IPS DF 19.7 (cell line): ENCODE measurements at regions not wholly inside any gene's neighbourhood (a gene's known extent, or its start where the extent isn't known, plus 50 kb on each side); places are given as distances from the start of the nearest gene placed in this dataset.
"Not testable (repeated sequence)": the region's sequence is repeated elsewhere in the genome, so short reads cannot be mapped to it uniquely, and the experiment has no call there.

ENCODE experiments used
- DNase-seq: peaks from one replicate; pipeline ENCODE4 v3.0.0-alpha.2; 2013; ENCODE audit warnings: low read depth, low spot score

- DNase-seq = no peak
These were observed 50.8 kb upstream of the CTNNA1 start for GRCh38 chr5:138702166-138703077.

DNA sequence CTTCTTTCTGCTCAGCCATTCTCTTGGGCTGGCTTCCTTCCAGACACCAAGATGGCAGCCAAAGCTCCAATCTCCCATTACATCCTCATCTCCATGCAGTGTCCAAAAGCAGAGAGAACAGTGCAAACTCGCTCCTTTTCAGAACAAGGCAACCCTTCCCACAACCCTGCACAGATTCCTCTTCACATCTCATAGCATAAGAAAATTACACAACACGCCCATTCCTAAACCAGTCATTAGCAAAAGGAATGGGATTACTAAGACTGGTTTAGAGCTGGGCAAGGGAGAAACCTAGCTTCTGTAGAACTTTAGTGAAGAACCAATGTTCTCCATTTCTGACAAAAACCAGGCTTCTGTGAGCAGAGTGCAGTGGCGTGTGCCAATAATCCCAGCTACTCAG, 51.5 kb upstream of the CTNNA1 start:
- DNase-seq = no peak

GRCh38 chr5:138700581-138701362, 52.5 kb upstream of the CTNNA1 start:
- no peak for DNase-seq

DNA sequence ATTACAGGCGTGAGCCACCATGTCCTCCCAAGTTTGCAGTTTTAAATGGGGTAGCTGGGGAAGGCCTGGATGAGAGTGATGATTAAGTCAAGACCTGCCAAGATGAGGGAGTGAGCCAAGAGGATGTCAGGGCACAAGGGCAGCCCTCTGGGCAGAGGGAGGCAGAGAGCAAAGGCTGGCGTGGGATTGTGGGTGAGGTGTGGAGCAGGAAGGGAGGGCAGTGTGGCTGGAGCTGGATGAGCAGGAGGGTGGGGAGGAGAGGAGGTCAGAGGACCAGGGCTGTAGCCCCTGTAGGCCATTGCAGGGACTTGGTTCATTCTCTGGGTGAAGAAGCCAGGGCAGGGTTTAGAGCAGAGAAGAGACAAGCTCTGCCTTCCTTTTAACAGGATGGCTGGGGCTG, 53.7 kb upstream of the CTNNA1 start:
- DNase-seq = no peak

DNA sequence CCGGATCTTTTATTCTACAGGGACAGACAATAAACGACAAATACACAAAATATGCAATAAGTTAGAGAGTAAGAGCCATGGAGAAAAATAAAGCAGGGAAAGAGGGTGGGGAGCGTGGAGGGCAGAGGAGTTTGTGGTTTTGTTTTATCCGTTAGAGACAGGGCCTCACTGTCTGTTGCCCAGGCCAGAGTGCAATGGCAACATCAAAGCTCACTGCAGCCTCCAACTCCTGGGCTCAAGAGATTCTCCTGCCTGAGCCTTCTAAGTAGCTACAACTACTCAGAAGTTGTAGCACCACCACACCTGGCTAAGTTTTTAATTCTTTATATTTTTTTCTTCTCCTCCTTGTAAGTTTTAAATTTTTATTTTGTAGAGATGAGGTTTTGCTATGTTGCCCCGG, 54.5 kb upstream of the CTNNA1 start:
- DNase-seq = no peak

DNA sequence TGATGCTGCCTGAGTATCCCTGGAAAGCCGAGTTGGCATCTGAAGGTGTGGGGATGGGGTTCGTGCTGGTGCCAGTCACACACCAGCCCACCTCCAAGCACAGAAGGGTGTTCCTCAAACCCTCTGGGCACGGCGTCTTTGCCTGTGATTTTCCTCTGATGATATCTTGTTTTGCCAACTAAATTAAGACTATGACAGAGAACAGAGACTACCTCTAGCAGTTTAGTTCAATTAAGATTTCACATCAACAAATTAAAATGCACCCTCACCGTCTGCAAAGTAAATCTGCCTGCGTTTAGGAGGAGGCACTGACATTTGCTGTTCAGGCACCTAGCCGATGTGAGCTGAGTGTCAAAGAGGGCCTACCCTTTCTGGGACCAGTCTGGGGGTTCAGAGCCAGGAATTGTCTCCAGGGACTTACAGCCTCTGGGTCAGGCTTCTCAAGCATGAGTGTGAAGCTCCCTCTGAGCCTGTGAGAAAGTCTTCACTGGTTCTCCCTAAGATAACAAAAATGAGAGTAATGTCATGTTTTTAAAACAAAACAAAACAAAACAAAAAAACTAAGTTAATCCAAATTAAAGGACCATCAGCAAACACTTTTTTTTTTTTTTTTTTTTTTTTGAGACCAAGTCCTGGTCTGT, 55.4 kb upstream of the CTNNA1 start:
- DNase-seq = no peak

GRCh38 chr5:138696501-138696900, 56.7 kb upstream of the CTNNA1 start:
- no peak for DNase-seq

DNA sequence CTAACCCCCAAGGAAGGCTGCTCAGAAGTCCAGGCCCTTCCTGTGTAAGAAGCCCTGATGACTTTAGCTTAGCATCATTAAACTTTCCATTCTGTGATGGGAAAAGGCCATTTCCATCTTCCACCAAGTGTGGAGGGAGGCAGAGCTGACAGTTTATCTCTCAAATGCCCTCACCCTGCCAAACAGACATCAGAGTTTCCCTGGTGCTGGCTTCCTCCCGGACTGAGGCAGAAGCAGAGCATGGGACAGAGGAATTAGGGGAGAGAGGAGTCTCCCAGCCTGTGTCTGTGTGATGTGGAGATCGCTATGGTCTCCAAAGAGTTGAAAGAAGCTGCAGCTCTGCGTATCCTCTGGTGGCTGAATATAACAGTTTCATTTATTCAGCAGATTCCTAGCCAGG, 57.4 kb upstream of the CTNNA1 start:
- DNase-seq = no peak

- DNase-seq = no peak
These were observed 59.1 kb upstream of the CTNNA1 start for GRCh38 chr5:138694146-138694545.

- no peak for DNase-seq
These were observed 60.9 kb upstream of the CTNNA1 start for GRCh38 chr5:138692370-138692769.

DNA sequence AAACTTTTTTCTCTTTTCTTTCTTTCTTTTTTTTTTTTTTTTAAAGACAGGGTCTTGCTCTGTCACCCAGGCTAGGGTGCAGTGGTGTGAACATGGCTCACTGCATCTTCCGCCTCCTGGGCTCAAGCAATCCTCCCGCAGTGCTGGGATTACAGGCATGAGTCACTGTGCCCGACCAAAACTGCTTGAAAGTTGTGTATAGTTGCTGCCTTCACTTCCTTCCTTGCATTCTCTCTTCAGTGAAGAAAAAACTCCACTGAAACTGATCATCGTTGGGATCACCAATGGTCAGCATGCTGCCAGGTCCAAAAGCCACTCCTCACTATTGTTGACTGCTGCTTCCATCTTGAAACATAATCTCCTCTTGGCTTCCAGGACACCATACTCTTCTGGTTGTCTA, 66.6 kb upstream of the CTNNA1 start:
- DNase-seq = no peak

DNA sequence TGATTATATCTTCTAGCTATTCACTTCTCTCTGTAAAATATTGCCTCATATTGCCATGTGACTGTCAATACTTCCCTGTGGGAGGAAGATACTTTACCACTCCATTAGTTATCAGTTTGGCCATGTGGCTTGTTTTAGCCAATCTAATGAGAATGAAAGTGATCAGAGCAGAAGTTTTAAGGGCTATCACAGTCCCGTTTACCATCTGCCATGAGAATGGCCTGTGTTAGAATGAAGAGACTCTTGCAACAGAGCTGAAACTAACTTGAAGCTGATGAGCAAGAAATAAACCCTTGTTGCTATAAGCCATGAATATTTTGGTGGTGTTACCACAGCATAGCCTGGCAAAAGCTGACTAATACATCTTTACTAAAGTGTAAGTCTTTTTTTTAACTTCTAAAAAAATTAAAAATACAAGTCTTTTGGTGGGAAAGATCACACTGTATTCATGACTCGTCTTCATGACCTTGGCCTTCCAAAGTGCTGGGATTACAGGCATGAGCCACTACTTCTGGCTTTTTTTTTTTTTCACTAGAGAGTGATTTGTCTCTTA, 68.0 kb upstream of the CTNNA1 start:
- DNase-seq = no peak

DNA sequence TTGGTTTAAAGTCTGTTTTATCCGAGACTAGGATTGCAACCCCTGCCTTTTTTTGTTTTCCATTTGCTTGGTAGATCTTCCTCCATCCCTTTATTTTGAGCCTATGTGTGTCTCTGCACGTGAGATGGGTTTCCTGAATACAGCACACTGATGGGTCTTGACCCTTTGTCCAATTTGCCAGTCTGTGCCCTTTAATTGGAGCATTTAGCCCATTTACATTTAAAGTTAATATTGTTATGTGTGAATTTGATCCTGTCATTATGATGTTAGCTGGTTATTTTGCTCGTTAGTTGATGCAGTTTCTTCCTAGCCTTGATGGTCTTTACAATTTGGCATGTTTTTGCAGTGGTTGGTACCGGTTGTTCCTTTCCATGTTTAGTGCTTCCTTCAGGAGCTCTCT, 70.8 kb upstream of the CTNNA1 start:
- not testable (repeated sequence) for DNase-seq

DNA sequence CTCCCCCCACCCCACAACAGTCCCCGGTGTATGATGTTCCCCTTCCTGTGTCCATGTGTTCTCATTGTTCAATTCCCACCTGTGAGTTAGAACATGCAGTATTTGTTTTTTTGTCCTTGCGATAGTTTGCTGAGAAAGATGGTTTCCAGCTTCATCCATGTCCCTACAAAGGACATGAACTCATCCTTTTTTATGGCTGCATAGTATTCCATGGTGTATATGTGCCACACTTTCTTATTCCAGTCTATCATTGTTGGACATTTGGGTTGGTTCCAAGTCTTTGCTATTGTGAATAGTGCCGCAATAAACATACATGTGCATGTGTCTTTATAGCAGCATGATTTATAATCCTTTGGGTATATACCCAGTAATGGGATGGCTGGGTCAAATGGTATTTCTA, 74.4 kb upstream of the CTNNA1 start:
- not testable (repeated sequence) for DNase-seq

DNA sequence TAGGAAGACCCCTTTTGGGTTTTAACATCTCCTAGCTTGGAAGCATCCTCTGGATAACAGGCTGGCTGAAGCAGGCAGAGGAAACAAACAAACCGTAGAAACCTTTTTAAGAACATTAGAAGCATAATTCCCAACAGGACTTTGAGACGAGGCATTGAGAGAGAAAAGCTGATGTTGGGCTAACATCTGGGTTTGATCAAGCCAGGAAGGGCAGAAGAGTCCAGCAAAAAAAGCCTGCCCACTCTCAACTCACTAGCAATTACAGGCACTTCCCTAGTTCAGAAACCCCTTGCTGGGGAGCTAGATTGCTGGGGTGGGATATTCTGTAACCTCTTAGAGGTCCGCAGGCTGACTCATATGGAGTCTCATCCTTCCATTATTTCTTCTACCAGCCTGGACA, 75.4 kb upstream of the CTNNA1 start:
- DNase-seq = no peak

DNA sequence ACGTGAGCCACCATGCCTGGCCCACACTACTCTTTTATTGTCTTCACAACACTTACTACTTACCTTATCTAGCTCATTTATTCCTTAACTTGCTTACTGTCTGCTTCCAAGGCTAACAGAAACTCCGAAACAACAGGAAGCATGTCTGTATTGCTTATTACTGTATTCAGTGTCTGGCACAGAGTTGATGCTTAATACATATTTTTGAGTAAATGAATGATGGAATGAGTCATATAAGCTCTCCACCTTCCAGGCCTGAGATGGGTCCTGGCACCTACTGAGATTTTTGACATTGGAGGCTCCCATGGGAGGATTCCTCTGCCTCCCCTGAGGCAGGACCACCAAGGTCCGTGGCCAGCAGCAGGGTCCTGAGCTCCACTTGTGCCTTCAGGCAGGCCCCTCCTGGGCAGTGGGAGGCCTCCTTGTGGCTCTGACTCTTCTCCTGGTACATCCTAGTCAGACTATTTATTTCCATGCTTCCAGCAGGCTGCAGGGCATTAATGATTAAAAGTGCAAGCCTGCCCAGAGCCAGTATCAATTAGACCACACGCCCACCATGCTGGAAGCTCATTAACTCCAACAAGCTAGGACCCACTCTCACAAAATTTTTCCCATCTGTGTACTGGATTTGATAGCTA, 76.5 kb upstream of the CTNNA1 start:
- DNase-seq = no peak

DNA sequence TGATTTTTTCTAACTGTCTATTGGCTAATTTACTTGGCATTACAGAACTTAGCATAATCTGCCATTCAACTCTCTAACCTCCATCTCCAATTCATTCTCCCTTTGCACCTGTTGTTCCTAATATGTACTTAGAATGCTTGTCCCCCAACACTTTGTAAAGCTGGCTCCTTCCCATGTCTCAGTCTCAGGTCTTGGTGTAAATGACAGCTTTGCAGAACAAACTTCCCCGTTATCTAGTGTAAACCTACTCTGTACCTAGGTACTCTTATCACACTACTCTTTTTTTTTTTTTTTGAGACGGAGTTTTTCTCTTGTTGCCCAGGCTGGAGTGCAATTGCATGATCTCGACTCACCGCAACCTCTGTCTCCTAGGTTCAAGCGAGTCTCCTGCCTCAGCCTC, 77.2 kb upstream of the CTNNA1 start:
- DNase-seq = no peak

DNA sequence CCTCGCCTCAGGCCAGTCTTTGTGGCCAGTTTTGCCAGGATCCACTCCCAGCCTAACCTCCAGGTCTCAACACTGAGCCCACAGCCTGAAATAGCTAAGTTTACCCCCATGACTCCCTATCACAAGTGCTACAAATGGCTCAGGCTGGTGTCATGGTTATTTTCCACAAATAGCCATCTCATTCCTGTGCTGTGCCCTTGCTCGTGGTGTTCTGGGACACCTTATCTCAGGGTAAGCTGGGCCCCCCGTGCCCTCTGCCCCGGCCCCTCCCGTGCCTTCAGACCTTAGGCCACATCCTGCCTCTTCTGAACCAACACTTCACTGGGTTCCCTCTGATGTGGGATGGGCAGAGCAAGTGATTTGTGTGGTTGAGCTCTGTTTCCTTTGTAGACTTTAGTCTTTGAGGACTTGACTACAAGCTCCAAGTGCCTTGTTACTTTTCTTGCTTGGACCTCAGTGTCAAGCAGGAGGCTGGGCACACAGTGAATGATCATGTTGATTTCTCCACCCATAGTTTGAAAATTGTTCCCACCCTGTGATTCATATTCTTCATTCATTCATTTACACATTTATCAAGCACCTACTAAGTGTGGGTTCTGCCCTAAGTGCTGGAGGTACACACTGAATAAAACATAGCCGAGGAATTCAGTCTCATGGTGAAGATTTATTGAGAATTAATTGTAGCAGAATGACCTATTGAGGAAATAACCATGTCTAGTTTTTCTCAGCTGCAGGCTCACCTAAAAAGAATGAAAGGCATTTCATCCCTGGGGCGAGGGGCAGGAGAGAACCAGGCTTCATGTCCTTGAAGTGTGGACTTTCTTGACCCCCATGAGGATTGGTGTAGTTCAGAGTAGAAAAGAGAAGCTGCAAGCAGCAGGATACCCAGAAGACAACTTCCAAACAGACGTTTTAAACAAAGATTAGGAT, 84.5 kb upstream of the CTNNA1 start:
- DNase-seq = no peak

DNA sequence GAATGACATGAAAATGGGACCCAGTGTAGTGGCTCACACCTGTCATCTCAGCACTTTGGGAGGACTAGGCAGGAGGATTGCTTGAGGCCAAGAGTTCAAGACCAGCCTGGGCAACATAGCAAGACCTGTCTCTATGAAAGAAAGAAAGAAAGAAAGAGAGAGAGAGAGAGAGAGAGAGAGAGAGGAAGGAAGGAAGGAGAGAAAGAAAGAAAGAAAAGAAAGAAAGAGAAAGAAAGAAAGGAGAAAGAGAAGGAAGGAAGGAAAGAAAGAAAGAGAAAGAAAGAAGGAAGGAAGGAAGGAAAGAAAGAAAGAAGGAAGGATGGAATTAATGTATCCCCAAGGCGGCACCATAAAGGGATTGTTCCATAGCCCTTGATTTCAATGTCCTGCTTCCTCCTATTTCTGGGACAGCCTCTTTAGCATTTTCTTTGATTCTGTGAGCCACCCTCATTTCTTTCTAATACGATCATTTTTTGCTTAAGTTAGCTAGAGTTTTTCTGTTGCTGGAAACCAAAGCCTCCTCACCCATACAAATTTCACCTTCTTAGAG, 85.4 kb upstream of the CTNNA1 start:
- DNase-seq = not testable (repeated sequence)

- no peak for DNase-seq
These were observed 86.9 kb upstream of the CTNNA1 start for GRCh38 chr5:138666226-138666742.
